RKO (cell line): ENCODE measurements at regions not wholly inside any gene's neighbourhood (a gene's known extent, or its start where the extent isn't known, plus 50 kb on each side); places are given as distances from the start of the nearest gene placed in this dataset.

Source experiments
- DNase-seq: peaks from one replicate; pipeline ENCODE4 v3.0.0-alpha.2; 2016; ENCODE audit warnings: low spot score

- no peak for DNase-seq
Observed at GRCh38 chr10:31081937-31082840, 50.5 kb upstream of the ZNF438 start.

DNA sequence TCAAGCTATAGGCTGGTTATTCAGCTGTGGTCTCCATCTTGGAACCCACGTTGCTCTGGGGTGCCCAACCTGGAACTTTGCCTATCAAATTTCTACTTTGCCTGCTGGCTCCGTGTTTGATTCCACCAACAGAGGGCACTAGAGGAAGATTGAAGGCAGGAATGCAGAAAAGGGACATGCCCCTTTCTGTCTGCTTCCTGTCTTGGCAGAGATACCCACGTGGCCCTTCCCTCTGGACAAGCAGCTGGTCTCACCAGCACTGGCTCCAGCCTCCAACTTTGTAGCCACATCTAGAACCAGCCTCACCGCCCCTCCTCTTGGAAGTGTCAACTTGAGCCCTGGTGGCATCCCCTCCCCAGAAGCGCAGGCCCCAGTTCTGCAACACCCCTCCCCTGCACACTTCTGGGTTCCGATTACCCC is 52.1 kb upstream of the ZNF438 start:
- DNase-seq, result peak; percentile 84

DNA sequence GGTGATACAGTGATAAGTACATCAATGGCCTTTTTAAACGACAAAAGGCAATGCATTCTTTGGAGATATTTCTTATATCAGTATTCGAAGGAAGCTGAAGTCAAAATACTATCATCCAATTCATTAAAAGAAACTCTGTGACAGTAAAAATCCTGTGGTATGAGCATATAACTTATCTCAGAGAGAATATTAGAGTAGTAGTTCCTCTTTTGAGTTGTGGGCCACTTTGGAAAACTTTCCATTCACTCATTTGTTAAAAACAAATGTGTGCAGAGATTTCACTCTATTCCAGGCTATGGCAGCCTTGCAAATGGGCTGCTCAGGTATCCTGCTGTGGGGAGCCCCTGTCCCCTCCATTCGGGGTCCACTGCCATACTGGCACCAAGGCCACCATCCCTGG is 55.3 kb upstream of the ZNF438 start:
- DNase-seq, result no peak

GRCh38 chr10:31087851-31088250 is 56.2 kb upstream of the ZNF438 start:
- no peak for DNase-seq

- no peak for DNase-seq
Observed at GRCh38 chr10:31090894-31091607, 59.4 kb upstream of the ZNF438 start.

DNA sequence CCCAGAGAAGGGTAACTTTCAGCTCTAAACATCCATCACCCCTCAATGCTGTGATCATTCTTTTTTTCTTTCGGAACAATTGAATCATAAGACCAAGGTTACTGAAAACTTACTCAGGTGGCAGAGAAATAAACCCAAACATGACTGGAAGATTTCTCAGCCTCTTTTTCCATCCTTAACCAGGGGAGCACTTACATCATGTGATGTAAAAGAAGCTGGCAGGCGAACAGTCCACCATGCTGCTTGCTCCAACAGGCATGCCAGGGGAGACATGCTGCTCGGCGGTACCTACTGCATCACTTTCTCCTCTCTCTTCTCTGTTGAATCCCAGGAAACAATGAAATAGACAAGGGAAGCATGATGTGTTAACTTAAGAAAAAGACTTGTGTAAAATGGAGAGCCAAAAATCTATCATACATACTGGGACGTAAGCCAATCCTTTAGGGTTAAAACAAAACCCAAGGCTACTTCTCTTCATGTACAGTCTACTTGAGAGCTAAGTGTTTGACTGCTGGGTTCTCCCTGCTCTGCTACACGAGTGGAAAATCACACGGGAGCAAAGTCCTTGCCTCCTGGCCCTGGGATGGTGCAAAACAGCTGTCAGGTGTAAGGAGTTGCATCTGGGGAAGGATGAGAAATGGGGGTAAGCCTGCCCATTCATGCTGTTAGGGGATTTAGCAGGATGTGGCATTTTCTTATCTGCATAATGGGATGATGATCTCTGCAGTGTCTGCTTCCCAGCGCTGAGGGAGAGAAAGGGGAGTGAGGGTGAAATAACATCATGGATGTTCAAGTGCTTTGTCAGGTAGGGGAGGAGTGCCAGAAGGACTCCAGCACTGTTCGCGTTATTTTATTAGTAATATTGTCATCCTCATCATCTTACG is 64.3 kb upstream of the ZNF438 start:
- no peak for DNase-seq

- no peak for DNase-seq
Observed at GRCh38 chr10:31098046-31098445, 66.4 kb upstream of the ZNF438 start.

DNA sequence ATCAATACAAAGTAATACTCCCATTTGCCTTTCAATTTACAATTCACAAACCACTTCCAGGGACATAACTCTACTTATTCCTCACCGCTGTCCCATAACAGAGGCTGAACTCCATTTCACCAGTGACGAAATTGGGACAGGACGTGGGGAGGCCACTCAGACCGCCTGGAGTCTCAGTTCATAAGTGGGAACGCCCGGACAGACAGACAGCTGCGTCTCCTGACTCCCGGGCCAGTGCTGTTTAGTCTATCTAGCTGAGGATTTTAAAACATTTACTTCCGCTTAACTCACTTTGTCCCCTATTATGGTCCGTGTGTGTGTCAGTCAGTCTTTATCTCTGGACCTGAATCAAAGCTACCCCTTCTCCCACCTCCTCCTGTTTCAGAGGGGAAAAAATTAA is 67.4 kb upstream of the ZNF438 start:
- DNase-seq, result no peak

DNA sequence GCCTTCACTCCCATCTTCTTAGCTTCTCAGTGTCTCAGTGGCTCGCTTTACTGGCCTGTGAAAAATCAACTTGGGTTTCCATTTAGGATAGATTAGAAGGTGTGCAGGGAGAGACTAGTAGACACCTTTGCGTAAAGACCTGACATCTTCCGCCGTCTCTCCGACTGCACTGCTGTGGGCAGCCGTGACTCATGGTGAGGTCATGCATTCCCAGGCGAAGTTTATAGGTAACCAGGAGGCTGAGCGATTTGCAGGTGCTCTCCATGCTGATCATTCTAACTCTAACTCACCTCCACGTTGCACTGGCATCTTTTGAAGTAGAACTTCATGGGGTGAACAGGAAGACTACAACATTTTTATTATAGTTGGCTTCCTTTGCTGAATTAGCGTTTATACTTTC is 68.0 kb upstream of the ZNF438 start:
- DNase-seq, result peak; percentile 27

DNA sequence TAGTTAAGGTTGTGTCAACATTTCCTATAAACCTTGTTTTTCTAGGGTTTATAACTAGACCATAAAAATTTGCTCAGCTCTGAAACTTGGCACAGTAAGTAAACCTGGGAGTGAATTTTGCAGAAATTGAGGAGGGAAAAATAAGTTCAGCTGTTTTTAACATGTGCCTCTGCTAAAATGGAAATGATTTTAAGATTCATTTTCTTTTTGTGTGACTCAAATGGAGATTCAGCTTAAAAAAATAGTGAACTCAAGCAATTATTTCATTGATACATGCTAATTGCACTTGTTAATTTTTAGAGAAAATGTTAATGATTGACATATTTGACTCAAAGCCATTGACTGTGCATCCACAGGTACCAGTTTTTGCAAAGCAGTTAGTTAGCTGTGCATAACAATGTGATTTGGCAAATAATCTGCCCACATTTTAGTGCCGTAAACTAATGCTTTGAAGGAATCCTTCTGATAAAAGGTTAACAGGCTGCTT is 68.5 kb upstream of the ZNF438 start:
- DNase-seq, result no peak

- DNase-seq, result no peak
Observed at GRCh38 chr10:31100662-31101061, 69.0 kb upstream of the ZNF438 start.

DNA sequence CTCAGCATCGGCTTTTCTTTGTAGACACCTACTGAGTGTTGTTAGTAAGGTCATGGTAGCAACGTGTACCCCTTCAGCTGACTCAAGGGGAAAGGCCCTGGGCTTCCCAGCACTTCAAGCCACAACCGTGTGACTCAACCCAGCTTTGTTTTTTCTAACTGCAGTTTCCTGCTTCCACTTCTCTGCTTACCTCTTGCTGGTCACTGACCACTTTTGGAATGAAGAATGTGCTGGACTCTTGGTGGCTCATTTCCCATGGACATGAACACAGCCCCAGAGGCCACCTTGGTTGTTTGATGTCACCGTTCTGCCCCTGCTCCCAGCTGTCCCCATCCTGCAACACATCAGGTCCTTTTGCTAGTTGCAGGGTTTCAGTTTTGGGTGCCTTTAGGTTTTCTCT is 69.5 kb upstream of the ZNF438 start:
- DNase-seq, result peak; percentile 72

DNA sequence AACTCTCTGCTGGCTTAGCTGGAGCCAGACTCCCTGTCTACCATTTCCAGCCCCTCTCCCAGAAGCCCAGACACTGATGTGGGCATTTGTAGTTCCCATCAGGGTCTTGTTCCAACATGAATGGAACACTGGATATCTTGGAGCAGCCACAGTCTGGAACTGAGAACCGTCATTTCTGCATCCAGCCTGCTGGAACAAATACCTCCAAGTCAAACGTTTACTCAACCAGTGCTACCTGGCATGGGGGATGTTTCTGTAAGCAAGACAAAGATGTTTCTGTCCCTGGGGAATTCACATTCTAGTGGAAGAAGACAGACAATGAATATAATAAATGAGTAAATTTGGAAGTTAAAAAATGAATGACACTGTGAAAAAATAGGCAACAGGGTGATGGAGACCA is 70.8 kb upstream of the ZNF438 start:
- no peak for DNase-seq

DNA sequence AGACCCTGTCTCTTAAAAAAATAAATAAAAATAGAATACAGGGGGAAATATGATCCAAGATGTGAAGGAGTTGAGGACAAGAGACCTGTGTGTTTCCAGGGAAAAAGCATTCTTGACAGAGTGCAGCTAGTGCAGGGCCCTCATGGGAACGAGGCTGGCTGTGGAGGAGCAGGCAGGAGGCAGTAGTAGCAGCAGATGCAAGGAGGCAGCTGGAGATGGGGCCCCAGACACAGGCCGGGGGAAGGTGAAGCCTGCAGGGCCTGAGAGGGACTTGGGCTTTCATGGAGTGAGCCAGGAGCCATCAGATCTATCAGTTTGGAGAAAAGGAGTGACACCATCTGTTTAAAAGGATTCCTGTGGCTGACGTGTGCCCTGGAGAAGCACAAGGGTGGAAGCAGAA is 71.4 kb upstream of the ZNF438 start:
- no peak for DNase-seq

- no peak for DNase-seq
Observed at GRCh38 chr10:31112961-31113360, 81.3 kb upstream of the ZNF438 start.

GRCh38 chr10:31116226-31116625 is 84.6 kb upstream of the ZNF438 start:
- DNase-seq, result no peak

DNA sequence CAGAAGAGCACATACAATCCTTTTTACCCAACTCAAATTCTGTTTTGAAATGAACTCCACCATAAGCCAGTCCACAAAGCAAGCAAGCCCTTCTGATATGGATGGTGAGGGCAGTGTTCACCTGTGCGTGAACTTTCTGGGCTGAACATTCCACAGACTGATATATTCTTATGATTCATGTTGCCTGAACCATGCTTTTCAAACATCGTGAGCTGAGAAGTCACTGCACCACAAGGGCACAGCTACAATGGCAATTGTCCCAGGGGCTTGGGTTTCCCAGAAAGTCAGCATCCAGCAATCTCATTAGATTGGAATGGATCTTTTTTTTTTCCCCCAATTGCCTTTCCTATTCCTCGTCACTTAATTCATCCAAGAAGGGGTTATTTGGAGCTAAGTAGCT is 86.9 kb upstream of the ZNF438 start:
- DNase-seq, result no peak

GRCh38 chr10:31120392-31120791 is 88.7 kb upstream of the ZNF438 start:
- no peak for DNase-seq

DNA sequence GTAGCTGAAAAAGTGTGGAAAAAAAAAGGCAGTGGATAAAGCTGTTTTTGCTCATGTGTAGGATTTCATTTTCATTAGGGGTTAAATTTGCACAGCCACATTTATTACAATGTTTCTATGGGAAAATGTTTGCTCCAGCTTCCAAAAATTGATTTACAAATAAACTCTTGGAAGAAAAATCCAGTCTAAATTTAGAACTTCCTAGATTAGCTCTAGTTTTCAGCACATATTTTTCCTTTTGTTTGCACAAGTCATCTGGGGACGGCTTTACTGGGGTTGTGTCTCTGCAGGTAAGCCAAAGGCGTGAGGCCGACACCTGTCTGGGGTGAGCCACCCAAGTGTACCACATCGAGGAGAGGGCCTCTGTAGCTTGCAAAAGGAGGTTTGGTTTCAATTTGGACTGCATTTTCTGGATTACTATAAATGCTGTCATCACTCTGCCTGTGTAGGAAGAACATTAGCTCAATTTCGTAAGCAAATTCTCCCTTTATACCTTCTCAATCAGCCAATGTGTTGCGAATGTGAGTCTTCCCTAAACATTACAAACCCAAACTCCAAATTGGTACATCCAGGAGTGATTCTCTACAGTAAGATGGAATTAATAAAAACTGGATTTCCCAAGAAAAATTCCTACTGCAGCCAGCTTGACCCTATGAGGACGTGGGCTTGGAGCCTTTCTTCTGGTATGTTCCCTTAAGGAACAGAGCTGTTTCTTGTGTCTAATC is 89.5 kb upstream of the ZNF438 start:
- DNase-seq, result no peak

- DNase-seq, result no peak
Observed at GRCh38 chr10:31121757-31122577, 90.3 kb upstream of the ZNF438 start.

DNA sequence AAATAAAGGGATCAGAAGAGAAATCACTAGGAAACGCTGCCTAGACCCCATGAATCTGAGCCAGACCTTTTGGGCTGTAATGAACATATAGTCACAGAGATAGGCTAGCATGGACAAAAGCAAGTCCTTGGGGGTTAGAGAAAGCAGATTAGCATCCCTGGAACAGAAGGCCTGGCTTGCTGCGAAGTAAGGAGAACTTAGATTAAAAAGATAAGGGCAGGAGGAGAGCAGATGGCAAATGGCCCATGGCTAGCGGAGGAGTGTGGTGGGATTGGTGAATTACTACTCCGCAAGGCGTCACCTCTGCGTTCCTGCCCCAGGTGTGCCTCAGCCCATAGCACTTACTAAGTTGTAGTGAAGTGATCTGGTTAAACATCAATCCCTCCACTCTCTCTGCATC is 92.3 kb upstream of the ZNF438 start:
- DNase-seq, result no peak
